ENCODE measurements at regions not wholly inside any gene's neighbourhood (a gene's known extent, or its start where the extent isn't known, plus 50 kb on each side); places are given as distances from the start of the nearest gene placed in this dataset.

- no peak for TF ChIP-seq CTCF (IDR thresholded peaks at IDR 0.05)
- no peak for TF ChIP-seq EP300 (IDR thresholded peaks at IDR 0.05)
- no peak for TF ChIP-seq POLR2A (IDR thresholded peaks at IDR 0.05)
Observed at GRCh38 chr3:43790060-43790459, 99.3 kb downstream of the ABHD5 start.

Measured in gastroesophageal sphincter (tissue), 3 donors.